Kidney epithelial cell (primary cell): ENCODE measurements at regions not wholly inside any gene's neighbourhood (a gene's known extent, or its start where the extent isn't known, plus 50 kb on each side); places are given as distances from the start of the nearest gene placed in this dataset.
"Not testable (repeated sequence)": the region's sequence is repeated elsewhere in the genome, so short reads cannot be mapped to it uniquely, and the experiment has no call there.

Experiments used
- DNase-seq: peaks from one replicate; pipeline ENCODE4 v3.0.0-alpha.2; 2010; ENCODE audit warnings: low read depth
- H3K27me3 ChIP-seq: 2 replicates; pipeline ENCODE4 v1.6.0; 2011; ENCODE audit warnings: low read length; ENCODE audit not compliant: control insufficient read depth, insufficient read depth
- H3K36me3 ChIP-seq: 2 replicates; pipeline ENCODE4 v1.5.1; 2011; ENCODE audit warnings: low read length; ENCODE audit not compliant: control insufficient read depth, insufficient read depth
- H3K4me3 ChIP-seq: 2 replicates; pipeline ENCODE4 v1.5.1; 2011; ENCODE audit warnings: low read depth, mild to moderate bottlenecking, control low read depth, low read length
- TF ChIP-seq, protein P1 (sequence below): IDR thresholded peaks from 2 replicates; pipeline ENCODE4 v1.5.1; 2011; ENCODE audit warnings: mild to moderate bottlenecking, moderate library complexity, low read length, control low read depth, inconsistent platforms; ENCODE audit not compliant: insufficient read depth, poor library complexity, severe bottlenecking

DNA sequence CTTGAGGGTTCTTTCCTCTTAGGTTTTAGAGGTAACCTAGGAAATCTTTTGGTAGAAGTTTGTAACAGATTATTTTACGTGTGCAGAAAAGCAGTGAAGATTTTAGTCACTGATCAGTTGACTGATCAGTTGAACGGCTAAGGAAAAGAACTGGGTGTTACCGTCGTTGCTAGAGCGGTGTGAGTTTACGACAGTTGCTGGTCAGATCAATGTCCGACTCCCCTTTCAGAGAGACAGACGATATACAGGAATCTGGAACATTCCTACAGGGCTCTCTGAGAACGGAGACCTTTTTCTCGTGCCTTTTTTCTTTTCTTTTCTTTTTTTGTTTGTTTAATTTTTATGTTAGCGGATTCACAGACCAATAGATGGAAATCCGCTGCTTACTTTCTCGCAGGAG, 132.1 kb upstream of the ZNF184 start:
- peaks cover 2% of the 10 kb centered on the region for H3K27me3 ChIP-seq
- no peaks in the 10 kb centered on the region for H3K36me3 ChIP-seq
- DNase-seq: no peak
- H3K4me3 ChIP-seq: peak overlapping the region; percentile 48
- TF ChIP-seq, protein P1, sequence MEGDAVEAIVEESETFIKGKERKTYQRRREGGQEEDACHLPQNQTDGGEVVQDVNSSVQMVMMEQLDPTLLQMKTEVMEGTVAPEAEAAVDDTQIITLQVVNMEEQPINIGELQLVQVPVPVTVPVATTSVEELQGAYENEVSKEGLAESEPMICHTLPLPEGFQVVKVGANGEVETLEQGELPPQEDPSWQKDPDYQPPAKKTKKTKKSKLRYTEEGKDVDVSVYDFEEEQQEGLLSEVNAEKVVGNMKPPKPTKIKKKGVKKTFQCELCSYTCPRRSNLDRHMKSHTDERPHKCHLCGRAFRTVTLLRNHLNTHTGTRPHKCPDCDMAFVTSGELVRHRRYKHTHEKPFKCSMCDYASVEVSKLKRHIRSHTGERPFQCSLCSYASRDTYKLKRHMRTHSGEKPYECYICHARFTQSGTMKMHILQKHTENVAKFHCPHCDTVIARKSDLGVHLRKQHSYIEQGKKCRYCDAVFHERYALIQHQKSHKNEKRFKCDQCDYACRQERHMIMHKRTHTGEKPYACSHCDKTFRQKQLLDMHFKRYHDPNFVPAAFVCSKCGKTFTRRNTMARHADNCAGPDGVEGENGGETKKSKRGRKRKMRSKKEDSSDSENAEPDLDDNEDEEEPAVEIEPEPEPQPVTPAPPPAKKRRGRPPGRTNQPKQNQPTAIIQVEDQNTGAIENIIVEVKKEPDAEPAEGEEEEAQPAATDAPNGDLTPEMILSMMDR: no peak

DNA sequence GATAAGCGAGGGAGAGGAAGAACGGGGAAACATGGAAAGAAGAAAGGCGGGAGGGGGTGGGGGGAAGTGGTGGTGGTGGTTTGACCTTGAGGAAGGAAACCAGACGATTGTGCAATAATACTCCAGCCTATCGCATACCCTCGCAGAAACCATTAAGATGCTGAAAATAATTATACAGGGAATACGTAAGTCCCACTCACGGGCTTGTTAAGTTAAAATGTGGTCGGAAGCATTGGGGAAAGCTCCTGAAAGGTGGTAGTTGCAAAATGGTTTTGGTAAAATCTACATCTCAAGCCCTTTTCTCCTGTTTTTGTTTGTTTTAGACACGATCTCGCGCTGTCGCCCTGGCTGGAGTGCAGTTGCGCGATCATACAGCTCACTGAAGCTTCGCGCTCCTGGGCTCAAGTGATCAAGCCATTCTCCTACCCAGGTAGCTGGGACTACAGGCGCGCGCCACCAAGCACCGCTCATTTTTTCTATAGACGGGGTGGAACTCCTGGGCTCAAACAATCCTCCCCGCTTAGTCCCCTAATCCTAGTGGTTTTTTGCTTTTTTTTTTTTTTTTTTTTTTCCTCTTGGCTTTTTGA, 128.9 kb upstream of the ZNF184 start:
- DNase-seq: no peak
- peak overlapping the region; percentile 22 for H3K4me3 ChIP-seq
- peaks cover 5% of the 10 kb centered on the region for H3K27me3 ChIP-seq

DNA sequence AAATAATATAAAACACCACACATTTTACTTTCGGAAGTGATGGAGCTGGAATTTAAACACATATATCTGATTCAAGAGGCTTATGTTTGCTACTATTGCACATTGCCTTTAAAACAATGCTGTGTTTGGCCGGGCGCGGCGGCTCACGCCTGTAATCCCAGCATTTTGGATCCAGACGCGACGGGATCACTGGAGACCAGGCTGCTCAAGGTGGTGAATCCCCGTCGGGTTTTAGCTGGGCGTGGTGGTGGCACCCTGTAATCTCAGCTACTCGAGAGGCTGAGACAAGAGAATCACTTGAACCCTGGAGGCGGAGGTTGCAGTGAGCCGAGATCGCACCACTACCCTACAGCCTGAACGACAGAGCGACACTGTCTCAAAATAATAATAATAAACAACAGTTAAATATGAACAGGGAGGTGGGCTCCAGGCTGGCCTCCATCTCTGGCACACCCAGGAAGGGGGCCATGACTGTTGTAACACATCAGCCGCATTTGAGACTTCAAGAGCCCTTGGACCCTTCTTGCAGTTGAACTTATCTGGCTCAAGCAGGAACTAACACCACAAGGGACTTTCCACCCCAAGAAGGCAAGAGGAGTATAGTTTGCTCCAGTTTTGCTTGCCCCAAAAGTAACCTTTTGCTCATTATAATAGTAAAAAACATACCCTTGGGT, 127.1 kb upstream of the ZNF184 start:
- Histone ChIP-seq H3K27me3 (peaks cover 7% of the 10 kb centered on the region), H3K4me3 (no peak overlapping the region), H3K36me3 (no peaks in the 10 kb centered on the region)
- DNase-seq: no peak
- TF ChIP-seq, protein P1: no peak

More for the DNA sequence above, 128.9 kb upstream of the ZNF184 start:
- TF ChIP-seq, protein P1: no peak
- H3K36me3 ChIP-seq: no peaks in the 10 kb centered on the region

DNA sequence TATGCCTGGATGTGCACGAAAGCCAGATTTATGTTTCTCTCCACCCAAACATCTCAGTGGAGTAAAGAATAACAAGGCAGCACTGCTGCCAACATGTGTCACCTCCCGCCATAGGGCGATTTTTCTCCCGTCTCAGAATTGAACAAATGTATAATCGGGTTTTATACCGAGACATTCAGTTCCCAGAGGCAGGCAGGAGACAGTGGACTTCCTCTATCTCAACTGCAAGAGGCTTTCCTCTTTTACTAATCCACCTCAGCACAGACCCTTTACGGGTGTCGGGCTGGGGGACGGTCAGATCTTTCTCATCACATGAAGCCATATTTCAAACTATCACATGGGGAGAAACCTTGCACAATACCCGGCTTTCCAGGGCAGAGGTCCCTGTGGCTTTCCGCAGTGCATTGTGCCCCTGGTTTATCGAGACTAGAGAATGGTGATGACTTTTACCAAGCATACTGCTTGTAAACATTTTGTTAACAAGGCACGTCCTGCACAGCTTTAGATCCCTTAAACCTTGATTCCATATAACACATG, 124.2 kb upstream of the ZNF184 start:
- not testable (repeated sequence) for H3K36me3 ChIP-seq, DNase-seq
- H3K27me3 ChIP-seq: peaks cover 23% of the 10 kb centered on the region

DNA sequence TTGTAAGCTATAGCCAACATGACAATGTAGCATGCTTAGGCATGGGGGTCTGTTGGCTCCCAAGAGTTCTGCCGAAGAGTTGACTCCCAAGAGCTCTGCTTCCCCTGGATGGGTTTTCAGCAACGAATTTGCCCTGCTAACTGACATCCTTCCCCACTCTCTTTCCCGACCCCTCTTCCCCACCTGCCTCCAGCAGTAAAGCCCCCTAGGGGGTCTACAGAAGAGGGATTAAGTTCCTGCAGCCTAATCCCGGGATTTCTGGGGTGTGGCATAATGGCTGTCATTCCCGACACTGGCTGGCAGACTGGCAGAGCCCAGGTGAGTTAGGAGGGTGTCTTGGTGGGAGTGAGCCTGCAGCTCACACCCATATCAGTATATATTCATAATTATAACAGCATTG, 121.0 kb upstream of the ZNF184 start:
- H3K36me3 ChIP-seq: no peaks in the 10 kb centered on the region
- DNase-seq: no peak
- no peak overlapping the region for H3K4me3 ChIP-seq
- peaks cover 21% of the 10 kb centered on the region for H3K27me3 ChIP-seq
- TF ChIP-seq, protein P1: no peak

More for the DNA sequence above, 124.2 kb upstream of the ZNF184 start:
- H3K4me3 ChIP-seq: not testable (repeated sequence)

DNA sequence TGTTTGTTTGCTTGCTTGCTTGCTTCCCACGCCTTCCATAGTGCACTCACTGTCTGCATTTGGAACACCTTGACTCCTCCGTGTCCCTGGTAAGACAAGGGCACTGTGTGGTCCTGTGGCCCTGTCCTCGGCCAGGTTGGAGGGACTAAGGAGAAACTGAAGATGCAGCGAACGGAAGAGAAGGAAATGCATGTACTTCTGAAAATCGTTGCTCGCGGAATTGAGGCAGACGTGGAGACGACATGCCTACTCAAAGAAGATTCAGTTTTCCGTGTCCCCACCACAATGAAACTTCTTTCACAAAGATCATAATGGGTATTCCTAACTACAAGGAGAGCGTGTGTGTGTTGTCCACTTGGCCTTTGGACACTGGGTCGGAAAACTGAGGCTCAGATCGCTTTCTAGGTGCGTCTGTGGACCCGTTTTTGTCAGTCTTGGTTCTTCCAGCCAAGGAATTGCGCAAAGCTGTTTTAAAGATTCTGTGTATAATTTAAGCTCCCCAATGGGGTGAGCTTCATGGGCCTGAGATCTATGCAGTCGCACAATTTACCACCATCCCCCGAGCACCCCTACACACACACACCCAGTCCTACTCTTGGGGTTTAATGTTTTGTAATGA, 120.4 kb upstream of the ZNF184 start:
- TF ChIP-seq, protein P1: no peak
- H3K4me3 ChIP-seq: peak overlapping the region; percentile 26
- peaks cover 21% of the 10 kb centered on the region for H3K27me3 ChIP-seq
- H3K36me3 ChIP-seq: no peaks in the 10 kb centered on the region
- no peak for DNase-seq
